ENCODE measurements at regions not wholly inside any gene's neighbourhood (a gene's known extent, or its start where the extent isn't known, plus 50 kb on each side); places are given as distances from the start of the nearest gene placed in this dataset.

- DNase-seq = no peak
These were observed 104.0 kb upstream of the MGAT5 start for GRCh38 chr2:134149904-134150303.

DNA sequence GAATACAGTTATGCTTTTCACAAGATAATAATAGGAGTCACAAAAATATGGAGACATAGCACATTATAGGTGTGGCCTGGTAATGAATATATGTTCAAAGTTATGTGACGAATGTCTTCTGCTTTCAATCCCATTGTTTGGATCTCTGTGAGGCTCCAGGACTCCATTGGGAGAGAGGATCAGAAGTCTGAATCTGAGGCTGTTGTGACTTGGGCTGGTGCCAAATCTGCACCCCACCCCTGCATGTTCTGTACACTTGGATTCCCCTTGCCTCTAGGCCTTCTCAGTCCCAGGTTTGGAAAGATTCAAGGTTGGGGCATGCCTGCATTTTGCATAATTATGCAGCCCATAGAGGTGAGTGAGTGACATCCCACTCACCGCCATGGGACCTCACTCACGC, 103.1 kb upstream of the MGAT5 start:
- DNase-seq = no peak

GRCh38 chr2:134152045-134153010, 101.5 kb upstream of the MGAT5 start:
- no peak for DNase-seq

GRCh38 chr2:134153294-134153880, 100.5 kb upstream of the MGAT5 start:
- no peak for DNase-seq

DNA sequence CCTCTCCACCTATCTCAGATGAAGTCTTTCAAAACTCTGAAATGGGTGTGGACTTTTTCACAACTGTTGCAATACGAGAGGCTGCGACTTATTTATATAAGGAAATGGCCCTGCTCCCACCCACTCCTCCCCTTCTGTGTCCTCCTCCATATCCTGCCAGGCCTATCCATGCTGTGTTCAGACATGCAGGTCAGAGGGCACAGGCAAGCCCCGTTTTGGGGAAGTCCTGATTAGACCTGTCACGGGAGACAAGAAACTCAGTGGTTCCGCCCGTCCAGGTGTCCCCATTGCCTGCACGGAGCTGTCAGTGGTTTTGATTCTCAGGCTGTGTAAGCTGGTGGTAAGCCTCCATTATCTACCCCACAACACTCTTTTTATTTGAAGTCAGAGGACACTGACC, 99.6 kb upstream of the MGAT5 start:
- no peak for DNase-seq

- DNase-seq = no peak
These were observed 98.7 kb upstream of the MGAT5 start for GRCh38 chr2:134155134-134155533.

DNA sequence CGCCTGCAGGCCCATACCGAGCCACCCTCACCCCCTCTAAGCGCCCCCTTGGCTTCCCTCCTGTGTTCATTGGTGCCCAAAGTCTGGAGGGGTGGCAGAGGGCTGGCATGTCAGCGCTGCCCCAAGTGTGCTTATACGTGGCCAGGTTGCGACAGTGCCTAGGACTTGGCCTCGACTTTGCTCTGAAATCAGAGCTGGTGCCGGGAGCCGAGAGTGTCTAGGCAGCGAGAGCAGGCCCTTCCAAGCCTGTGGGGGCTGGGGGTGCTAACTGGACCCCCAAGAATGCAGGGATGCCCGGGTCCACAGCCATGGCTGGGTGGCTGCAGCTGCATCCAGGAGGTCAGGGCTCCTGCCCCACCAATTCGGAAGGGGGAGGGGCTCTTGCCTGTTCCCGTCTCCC, 95.6 kb upstream of the MGAT5 start:
- DNase-seq = no peak

DNA sequence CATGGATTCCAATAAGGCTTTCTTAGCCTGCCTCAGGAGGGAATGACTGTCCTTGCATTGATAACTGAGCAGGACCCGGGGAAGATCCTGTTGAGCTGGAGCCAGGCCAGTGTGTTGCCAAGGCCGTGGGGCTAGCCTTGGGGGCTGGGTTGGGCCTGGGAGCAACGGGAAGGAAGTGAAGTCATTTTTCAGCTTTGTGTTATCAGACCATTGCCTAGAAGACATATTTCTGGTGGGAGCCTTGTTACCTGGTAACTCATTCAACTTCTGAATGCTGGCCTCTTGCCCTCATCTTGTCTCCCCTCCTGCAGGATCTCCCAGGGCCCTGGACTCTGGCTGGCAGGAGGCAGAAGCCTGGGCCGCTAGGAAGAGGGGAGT, 92.7 kb upstream of the MGAT5 start:
- DNase-seq = no peak

DNA sequence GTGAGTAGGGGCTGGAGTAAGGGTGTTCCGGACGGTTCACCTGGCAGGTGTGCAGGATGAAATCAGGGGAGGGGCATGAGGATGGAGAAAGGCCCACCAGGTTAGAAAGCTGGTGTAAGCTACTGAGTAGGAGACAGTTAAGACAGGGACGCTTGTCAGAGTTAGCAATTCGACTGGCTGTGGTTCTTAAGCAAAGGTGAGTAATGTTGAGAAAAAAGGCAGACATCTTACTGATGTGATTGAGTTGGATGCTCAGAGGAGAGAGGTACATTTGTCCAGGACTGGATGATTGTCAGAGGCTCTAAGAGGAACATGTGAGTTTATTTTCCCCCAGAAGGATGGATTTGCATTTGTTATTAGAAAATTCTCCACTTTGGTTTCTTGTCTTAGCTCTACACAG, 90.5 kb upstream of the MGAT5 start:
- no peak for DNase-seq

- DNase-seq = no peak
These were observed 89.6 kb upstream of the MGAT5 start for GRCh38 chr2:134164306-134164705.

- no peak for DNase-seq
These were observed 86.9 kb upstream of the MGAT5 start for GRCh38 chr2:134167015-134167414.

GRCh38 chr2:134169788-134170187, 84.1 kb upstream of the MGAT5 start:
- DNase-seq = peak in 1 of 2 experiments; percentile 39

GRCh38 chr2:134170294-134170693, 83.6 kb upstream of the MGAT5 start:
- no peak for DNase-seq

- no peak for DNase-seq
These were observed 83.2 kb upstream of the MGAT5 start for GRCh38 chr2:134170700-134171099.

- DNase-seq = no peak
These were observed 80.4 kb upstream of the MGAT5 start for GRCh38 chr2:134173338-134174016.

DNA sequence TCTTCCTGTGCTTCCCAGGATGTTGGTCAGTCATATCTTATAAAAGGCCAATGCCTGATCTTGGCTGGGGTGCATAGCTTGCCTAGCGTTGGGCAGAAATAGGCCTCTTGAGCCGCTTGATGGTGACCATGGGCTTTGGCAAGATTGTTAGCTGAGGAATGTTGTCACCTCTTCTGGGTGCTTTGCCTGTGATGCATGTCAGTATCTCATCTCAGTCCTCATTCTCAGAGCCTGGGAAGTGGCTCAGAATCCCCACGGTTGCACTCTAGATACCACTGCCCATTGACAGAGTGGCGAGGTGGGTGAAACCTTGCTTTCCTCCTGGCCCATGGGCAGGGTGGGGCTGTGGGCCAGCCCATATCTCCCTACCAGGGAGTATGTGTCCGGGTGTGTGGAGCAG, 79.2 kb upstream of the MGAT5 start:
- DNase-seq = no peak

DNA sequence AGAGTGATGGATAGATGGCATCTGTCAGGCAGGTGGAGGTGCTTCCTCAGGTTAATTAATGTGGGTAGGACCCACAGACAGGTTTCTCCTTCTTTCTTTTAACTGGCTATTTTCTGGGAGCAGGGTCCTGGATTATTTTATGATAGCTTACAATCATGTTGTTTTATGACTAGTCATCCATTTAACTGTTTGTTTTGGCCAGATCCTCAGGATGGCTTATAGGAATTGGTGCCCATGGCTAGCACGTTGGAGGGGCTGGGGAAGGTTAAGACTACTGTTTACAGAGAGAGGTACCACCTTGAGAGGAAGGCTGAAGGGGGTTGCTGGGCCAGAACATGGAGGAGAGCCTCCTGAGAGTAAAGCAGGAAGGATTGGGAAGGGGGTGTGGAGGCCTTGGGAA, 78.0 kb upstream of the MGAT5 start:
- no peak for DNase-seq

DNA sequence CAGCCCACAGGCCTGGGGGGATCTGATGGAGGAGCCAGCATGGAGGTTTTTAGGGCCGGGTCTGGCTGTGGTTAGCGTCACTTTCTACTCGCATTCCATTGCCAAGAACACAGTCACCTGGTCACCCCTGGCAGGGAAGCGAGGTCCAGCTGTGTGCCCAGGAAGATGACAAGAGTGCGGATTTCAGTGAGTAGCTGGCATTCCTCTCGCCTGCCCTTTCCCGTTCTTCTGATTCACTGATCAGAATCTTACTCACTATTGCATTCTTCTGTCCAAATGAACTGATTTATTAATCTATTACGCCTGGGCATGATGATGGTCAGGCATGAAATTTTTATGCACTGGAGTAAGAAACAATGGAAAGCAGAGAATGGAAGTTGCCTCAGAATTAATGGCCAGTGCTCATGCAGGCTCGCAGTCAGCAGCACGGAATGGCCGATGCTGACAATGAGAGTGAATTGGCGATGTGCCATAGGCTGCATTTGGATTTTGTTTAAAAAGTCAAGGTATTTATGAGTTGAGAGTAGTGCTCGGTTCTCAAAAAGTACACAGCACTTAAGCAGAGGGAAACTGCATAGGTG, 76.4 kb upstream of the MGAT5 start:
- DNase-seq = no peak

DNA sequence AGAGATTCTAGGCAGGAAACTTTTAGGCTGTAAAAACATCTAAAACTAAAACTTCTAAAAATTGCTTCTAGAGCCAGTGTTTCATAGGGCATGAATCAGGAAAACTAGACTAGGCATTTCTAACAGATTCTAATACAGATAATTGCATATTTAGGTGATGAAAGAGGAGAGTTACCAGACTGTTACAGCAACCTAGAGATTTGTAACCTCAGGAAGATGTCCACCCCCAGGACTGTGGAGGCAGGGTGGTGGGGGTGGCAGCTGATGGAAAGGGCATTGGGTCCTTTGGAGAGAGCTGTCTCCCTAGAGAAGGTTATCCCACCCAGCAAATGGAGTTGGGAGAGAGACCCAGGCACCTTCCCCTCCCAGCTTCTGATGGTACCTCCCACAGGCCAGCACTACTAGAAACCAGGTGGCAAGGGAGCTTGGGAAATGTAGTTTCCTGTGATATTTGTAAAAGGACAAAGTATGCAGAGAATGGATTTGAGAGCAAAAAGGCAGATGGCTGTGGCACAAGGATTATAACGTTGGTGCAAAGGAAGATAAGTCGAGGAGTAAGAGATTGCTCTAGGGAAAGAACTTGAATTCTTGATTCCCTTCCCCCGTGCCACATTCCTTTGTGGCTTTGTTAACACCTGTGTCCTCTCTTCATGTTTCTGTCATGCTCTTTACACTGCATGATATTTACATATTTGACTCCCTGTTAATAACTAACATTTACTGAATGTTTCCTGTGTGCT, 75.6 kb upstream of the MGAT5 start:
- no peak for DNase-seq

GRCh38 chr2:134181219-134181618, 72.7 kb upstream of the MGAT5 start:
- no peak for DNase-seq

GRCh38 chr2:134183679-134184078, 70.2 kb upstream of the MGAT5 start:
- no peak for DNase-seq

DNA sequence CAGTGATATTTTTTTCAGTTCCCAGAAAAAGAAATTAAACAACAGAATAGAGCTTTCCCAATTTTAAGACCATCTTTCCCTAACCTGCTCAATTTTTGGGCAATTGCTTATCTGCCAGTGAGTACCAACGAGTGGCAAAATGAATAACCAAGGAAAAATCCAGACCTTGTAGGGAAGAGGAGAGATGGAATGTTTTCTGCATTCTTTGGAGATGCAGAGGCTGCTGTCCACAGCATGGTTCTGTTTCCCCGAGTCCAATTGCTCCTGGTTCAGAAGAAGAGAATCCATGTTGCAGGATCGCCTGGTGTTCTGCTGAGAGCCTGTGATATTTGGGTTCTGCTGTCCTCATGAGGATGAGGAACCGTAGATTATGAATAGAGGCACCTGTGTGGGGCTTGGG, 68.2 kb upstream of the MGAT5 start:
- DNase-seq = no peak

Data from activated T-cell treated with anti-CD3 and anti-CD28 coated beads, Interleukin-2, amount 50 U/mL, for 48 hours (primary cell).